GM21576 (cell line): ENCODE measurements at regions not wholly inside any gene's neighbourhood (a gene's known extent, or its start where the extent isn't known, plus 50 kb on each side); places are given as distances from the start of the nearest gene placed in this dataset.

ENCODE experiments used
- ATAC-seq: cut with Tn5 transposase; IDR thresholded peaks from one replicate; pipeline ENCODE4 v1.9.1; 2021; ENCODE audit warnings: mild to moderate bottlenecking, moderate library complexity; ENCODE audit not compliant: unreplicated experiment

- ATAC-seq, result no peak
Observed at GRCh38 chr16:86414991-86415740, 95.2 kb upstream of the FOXF1 start.

- ATAC-seq, result no peak
Observed at GRCh38 chr16:86418981-86419380, 91.3 kb upstream of the FOXF1 start.

DNA sequence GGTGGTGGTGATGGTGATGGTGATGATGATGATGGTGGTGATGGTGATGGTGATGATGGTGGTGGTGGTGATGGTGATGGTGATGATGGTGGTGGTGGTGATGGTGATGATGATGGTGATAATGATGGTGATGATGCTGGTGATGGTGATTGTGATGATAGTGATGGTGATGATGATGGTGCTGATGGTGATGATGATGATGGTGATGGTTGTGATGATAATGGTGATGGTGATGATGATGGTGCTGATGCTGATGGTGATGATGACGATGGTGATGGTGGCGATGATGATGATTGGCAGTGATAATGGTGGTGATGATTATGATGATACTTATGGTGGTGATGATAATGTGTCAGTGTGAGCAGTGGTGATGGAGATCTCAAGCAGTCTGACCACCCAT, 90.8 kb upstream of the FOXF1 start:
- ATAC-seq, result no peak

- no peak for ATAC-seq
Observed at GRCh38 chr16:86421995-86422394, 88.3 kb upstream of the FOXF1 start.

DNA sequence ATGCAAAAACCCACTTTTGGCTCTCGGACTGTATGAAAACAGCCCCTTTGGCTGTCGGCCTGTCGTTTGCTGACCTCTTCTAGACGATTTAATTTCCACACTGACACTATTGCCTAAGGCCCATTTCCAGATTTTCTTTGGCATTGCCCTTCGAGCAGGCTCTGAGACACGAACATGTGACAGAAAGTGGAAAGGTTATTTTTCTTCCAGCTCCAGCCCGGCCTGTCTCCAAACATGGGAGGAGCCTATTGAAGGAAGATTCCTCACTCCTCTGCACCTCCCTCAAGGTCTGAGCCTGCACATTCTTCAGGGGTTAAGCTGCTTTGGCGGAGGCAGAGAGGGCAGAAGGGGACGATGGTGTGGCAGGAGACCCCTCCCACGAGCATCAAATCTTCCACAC, 85.9 kb upstream of the FOXF1 start:
- ATAC-seq, result no peak

DNA sequence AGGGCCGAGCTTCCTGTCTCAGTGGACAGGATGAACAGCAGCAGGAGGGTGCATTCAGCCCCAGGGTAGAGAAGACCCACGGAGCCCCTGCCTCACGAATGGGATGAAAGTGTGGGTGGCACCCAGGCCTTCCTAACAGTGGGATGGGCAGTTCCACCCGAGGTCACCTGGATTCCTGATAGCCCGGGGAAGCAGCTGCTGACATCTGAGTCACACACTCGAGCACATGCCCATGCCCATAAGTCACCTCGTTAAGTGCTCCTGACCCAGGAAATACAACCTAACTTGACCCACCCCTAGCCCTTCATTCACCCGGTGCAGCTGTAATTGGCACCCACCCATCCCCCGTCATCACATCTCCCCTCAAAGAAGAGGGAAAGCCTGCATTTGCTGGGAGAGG, 85.3 kb upstream of the FOXF1 start:
- ATAC-seq, result no peak

GRCh38 chr16:86426063-86426642, 84.2 kb upstream of the FOXF1 start:
- no peak for ATAC-seq

DNA sequence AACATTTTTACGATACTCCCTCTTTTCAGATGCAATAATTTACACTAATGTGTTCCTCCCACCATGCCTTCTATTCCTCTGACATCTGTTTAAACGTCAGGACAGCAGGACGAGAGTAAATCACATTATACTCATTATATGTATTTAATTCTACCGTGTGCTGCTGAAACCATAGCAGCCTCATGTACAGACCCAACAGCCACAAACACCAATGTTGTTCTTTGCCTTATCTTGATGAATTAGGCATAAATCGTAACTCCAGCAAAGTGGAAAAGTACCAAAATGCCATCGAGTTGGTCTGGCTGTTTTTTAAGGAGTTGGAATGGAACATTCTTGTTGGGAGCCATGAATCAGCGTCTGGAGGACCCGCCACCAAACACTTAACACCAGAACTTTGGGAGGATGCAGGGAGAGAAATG, 82.9 kb upstream of the FOXF1 start:
- ATAC-seq, result no peak

DNA sequence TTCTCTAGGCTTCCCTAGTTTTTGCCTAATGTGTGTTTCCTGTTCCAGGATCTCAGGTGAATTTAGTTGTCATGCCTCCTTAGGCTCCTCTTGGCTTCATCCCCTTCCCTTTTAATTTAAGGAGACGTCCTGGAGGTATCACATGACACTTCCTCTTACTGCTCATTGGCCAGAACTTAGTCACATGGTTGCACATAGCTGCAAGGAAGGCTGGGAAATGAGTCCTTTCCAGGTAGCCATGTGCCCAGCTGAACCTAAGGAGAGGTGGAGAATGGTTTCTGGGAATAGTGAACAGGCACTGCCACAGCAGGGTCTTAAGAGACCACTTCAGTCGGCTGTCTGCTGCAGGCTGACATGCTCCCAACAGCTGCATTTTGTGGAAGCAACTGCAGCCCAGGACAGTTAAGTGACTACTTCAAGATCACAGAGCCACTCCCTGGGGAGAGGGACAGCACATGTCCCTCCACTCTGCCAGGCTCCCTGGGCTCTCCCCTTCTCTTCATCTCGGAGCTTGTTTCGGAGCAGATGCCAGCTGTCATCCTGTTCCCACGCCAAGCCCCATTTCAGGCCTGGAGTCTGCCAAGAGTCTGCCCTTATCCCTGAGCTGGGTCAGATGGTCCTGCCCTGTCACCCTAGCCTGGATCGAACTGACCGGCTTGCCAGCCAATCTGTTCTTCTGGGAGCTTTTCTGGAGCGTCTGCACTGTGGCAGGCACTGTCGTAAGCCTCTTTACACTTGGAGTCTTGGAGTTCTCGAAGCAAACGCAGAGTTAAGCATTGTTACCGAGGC, 81.4 kb upstream of the FOXF1 start:
- no peak for ATAC-seq

DNA sequence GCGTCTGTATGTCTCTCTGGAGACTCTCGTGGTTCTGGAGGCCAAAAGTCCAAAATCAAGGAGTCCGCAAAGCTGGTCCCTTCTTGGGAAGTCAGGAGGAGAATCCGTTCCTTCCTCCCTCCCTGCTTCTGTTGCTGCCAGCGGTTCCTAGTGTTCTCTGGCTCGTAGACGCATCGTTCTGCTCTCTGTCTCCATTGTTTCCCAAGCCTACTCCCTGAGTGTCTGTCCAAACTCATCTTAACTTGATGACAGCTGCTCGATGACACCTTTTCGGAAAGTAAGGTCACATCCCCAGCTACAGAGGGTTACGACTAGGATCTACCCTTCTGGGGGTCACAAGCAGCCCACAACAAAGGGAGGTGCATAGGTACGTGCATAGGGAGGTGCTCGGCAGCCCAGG, 80.7 kb upstream of the FOXF1 start:
- no peak for ATAC-seq

DNA sequence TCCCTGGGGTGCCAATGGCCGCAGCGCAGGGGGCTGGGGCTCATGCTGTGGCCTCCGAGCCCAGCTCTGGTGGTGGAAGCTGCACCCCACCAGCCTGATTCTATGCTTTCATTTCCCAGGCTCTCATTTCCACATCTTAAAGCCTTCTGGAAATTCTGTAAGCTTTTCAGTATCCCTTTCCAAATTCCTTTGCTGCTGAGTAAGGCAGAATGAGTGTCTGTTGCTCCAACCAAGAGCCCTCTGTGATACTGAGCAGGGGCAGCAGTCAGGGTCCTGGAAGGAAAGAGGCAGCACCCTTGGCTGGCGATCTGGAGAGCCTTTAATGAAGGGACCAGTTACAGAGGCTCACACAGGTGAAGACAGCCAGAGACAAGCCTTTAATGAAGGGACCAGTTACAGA, 79.5 kb upstream of the FOXF1 start:
- ATAC-seq, result no peak

GRCh38 chr16:86431540-86431939, 78.8 kb upstream of the FOXF1 start:
- no peak for ATAC-seq

- ATAC-seq, result no peak
Observed at GRCh38 chr16:86432048-86432447, 78.3 kb upstream of the FOXF1 start.

DNA sequence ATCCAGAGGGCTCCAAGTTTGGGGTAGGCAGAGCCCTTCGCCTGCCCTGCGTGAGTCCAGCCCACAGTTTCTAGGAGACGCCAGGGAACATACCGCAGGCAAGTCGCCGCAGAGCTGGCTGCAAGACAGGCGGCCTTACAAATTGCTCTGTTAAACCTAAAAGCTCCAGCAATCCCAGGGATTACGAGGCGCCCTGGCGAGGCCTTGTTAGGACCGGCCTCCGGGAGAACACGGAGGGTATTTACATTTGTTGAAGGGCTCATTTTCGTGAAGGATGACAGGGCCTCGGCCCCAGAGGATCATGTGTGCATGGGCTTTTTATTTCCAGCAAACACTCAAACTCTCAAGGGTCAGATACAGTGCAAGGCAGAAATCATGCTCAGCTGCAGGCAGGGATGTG, 77.6 kb upstream of the FOXF1 start:
- no peak for ATAC-seq

- no peak for ATAC-seq
Observed at GRCh38 chr16:86436466-86437185, 73.7 kb upstream of the FOXF1 start.

- ATAC-seq, result no peak
Observed at GRCh38 chr16:86437348-86437747, 73.0 kb upstream of the FOXF1 start.

DNA sequence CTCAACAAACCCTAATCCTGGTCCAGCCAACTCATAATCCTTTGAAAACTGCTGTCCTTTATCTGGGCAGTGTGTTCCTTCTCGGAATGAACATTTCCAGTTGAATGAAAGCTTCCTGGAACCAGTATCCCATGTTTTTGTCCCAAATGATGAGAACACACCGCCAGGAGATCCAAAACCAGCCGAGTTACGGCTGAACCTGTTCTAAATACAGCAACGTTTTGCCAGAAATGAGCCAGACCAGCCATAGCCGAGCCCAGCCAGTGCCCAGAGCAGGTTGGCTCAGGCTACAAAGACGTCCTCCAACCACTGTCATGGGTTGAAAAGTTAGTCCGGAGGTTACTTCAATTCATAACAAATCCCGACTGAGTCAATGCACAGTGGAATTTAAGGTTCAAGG, 67.6 kb upstream of the FOXF1 start:
- no peak for ATAC-seq

GRCh38 chr16:86443508-86444147, 66.7 kb upstream of the FOXF1 start:
- no peak for ATAC-seq

DNA sequence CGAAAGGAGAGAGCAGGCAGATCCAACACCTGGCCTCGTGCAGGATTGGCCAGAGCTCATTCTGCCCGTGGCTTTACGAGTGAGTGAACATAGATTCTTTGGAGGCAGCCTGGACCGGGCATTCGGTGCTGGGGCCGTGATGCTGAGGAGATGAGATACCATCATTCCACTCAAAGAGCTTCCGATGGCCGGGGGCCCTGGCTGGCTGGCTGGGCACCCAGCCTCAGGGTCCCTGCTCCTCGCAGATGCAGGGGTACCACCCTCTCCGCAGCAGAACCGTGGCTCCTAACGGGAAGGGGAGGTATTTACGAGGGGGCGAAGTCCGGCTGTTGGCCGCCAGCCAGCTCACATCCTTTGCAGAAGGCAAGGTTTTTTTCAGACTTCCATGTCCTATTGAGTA, 66.1 kb upstream of the FOXF1 start:
- ATAC-seq, result no peak

DNA sequence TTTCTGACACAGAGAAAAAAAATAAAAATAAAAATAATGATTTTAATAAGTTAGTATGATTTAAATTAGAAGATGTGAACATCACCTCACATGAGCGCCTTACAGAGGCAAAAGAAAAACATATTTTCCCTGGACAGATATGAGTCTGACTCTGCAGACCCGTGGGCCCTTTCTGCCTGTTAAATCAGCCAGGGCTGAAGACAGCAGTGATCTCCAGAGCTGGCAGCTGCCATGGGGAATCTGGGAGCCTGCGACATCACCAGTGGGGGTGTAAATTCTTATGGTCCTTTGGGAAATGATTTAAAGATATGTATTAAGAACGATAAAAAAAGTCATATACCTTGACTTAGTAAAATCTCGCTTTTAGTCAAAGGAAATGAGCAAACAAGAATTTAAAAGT, 65.7 kb upstream of the FOXF1 start:
- no peak for ATAC-seq

GRCh38 chr16:86446279-86446678, 64.0 kb upstream of the FOXF1 start:
- ATAC-seq, result no peak
